ENCODE measurements at regions not wholly inside any gene's neighbourhood (a gene's known extent, or its start where the extent isn't known, plus 50 kb on each side); places are given as distances from the start of the nearest gene placed in this dataset.

DNA sequence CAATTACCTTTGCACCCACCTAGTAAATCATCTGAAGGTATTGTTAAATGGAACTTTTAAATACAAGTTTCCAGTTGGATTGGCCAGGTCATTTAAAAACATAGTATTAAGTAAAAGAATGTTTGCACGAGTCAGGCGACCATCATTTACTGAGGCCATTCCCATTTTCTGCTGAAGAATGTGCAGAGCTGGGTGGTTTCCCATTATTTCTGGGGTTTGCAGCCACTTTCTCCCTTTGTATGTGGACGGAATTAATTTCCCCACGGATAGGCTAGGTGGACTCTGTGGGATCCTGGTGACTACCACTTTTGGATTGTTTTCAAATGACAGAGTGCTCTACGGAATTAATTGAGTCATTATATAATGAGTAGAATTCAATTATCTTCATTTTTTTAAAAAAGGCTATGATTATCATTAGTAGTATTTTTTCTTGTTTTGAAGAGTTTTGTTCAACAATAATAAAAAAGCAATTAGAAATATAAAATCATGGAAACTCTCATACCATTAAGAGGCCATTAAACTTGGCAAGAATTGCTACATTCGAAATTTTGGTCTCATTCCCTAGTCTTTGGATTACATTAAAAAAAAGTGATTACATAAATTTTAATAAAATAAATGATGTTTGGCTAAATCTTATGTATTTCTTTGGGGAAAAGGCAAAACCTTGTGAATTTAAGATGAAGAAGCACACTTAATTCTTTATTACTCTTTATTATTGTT is 120.4 kb upstream of the FZD8 start:
- TF ChIP-seq, protein P1, sequence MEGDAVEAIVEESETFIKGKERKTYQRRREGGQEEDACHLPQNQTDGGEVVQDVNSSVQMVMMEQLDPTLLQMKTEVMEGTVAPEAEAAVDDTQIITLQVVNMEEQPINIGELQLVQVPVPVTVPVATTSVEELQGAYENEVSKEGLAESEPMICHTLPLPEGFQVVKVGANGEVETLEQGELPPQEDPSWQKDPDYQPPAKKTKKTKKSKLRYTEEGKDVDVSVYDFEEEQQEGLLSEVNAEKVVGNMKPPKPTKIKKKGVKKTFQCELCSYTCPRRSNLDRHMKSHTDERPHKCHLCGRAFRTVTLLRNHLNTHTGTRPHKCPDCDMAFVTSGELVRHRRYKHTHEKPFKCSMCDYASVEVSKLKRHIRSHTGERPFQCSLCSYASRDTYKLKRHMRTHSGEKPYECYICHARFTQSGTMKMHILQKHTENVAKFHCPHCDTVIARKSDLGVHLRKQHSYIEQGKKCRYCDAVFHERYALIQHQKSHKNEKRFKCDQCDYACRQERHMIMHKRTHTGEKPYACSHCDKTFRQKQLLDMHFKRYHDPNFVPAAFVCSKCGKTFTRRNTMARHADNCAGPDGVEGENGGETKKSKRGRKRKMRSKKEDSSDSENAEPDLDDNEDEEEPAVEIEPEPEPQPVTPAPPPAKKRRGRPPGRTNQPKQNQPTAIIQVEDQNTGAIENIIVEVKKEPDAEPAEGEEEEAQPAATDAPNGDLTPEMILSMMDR (IDR thresholded peaks at IDR 0.05) = no peak
- TF ChIP-seq POLR2A (IDR thresholded peaks at IDR 0.05) = no peak

Measured in lower leg skin (tissue), 3 donors.